WTC11 (cell line): ENCODE measurements at regions not wholly inside any gene's neighbourhood (a gene's known extent, or its start where the extent isn't known, plus 50 kb on each side); places are given as distances from the start of the nearest gene placed in this dataset.

Experiments used
- ATAC-seq: fragments of 200-7000 bp; cut with Tn5 transposase; 2 replicates; pipeline ENCODE4 v1.10.0; 2021; ENCODE audit warnings: mild to moderate bottlenecking, moderate library complexity
- CTCF ChIA-PET: fragments of 300-600 bp; sonication (Branson Sonifier 250); formaldehyde crosslinking; loops from one replicate; lab custom pipeline; 2021; ENCODE audit warnings: antibody characterized with exemption; lab: Charles Lee
- POLR2A ChIA-PET: fragments of 350-600 bp; sonication (Branson Sonifier 250); formaldehyde crosslinking; loops from one replicate; lab custom pipeline; 2021; ENCODE audit warnings: antibody characterized with exemption; lab: Charles Lee
- DNase-seq: peaks from one replicate; pipeline ENCODE4 v3.0.0; 2021; ENCODE audit warnings: low spot score
- H3K27ac Mint-ChIP-seq: 2 replicates; pipeline ENCODE4 v1.8.0; 2021; ENCODE audit warnings: mixed read lengths
- H3K27me3 Mint-ChIP-seq: 2 replicates; pipeline ENCODE4 v1.8.0; 2021; ENCODE audit warnings: low read depth, mild to moderate bottlenecking, moderate library complexity, mixed read lengths
- H3K36me3 Mint-ChIP-seq: 2 replicates; pipeline ENCODE4 v1.8.0; 2021; ENCODE audit warnings: mixed read lengths
- H3K4me1 Mint-ChIP-seq: 2 replicates; pipeline ENCODE4 v1.8.0; 2022; ENCODE audit warnings: mixed read lengths
- H3K4me3 Mint-ChIP-seq: 2 replicates; pipeline ENCODE4 v1.8.0; 2021; ENCODE audit warnings: mild to moderate bottlenecking, moderate library complexity, mixed read lengths
- H3K9me3 Mint-ChIP-seq: 2 replicates; pipeline ENCODE4 v1.8.0; 2021; ENCODE audit warnings: mixed read lengths
- CREB1 ChIP-seq: sonication (generic); formaldehyde crosslinking; IDR thresholded peaks from 2 replicates; pipeline ENCODE4 v1.8.0; 2023; ENCODE audit warnings: mild to moderate bottlenecking, missing genetic modification reagents
- ESRRA ChIP-seq: sonication (generic); formaldehyde crosslinking; IDR thresholded peaks from 2 replicates; pipeline ENCODE4 v1.8.1; 2022; ENCODE audit warnings: mild to moderate bottlenecking, missing genetic modification reagents, borderline replicate concordance
- FOXK1 ChIP-seq: sonication (generic); formaldehyde crosslinking; IDR thresholded peaks from 2 replicates; pipeline ENCODE4 v1.8.0; 2022; ENCODE audit warnings: mild to moderate bottlenecking, moderate library complexity, missing genetic modification reagents
- GABPB1 ChIP-seq: sonication (generic); formaldehyde crosslinking; IDR thresholded peaks from 2 replicates; pipeline ENCODE4 v1.8.1; 2023; ENCODE audit warnings: mild to moderate bottlenecking, missing genetic modification reagents
- KAT7 ChIP-seq: sonication (generic); formaldehyde crosslinking; IDR thresholded peaks from 2 replicates; pipeline ENCODE4 v1.8.1; 2023; ENCODE audit warnings: missing genetic modification reagents, mild to moderate bottlenecking, borderline replicate concordance
- NR1H2 ChIP-seq: sonication (generic); formaldehyde crosslinking; IDR thresholded peaks from 2 replicates; pipeline ENCODE4 v1.9.0; 2021; ENCODE audit warnings: mild to moderate bottlenecking, moderate library complexity, missing genetic modification reagents
- RORB ChIP-seq: fragments of 250-450 bp; sonication (Bioruptor Pico); IDR thresholded peaks from 2 replicates; pipeline ENCODE4 v1.9.0; 2021; ENCODE audit warnings: mild to moderate bottlenecking
- SMAD4 ChIP-seq: sonication (generic); formaldehyde crosslinking; IDR thresholded peaks from 2 replicates; pipeline ENCODE4 v1.8.0; 2022; ENCODE audit warnings: mild to moderate bottlenecking, missing genetic modification reagents
- ZNF121 ChIP-seq: sonication (generic); formaldehyde crosslinking; IDR thresholded peaks from 2 replicates; pipeline ENCODE4 v1.8.0; 2023; ENCODE audit warnings: missing genetic modification reagents
- ZNF219 ChIP-seq: sonication (generic); formaldehyde crosslinking; IDR thresholded peaks from 2 replicates; pipeline ENCODE4 v1.8.0; 2023; ENCODE audit warnings: missing genetic modification reagents, mild to moderate bottlenecking, borderline replicate concordance
- ZNF396 ChIP-seq: fragments of 250-450 bp; sonication (Bioruptor Pico); IDR thresholded peaks from 2 replicates; pipeline ENCODE4 v1.8.0; 2021; ENCODE audit warnings: mild to moderate bottlenecking, moderate library complexity, borderline replicate concordance
- TF ChIP-seq, protein P1 (sequence below): sonication (generic); formaldehyde crosslinking; IDR thresholded peaks from 2 replicates; pipeline ENCODE4 v1.8.1; 2023; ENCODE audit warnings: mild to moderate bottlenecking, missing genetic modification reagents, moderate library complexity
- TF ChIP-seq, protein P2 (sequence below): sonication (generic); formaldehyde crosslinking; conservative IDR thresholded peaks from 2 replicates; pipeline ENCODE4 v1.8.1; 2022; ENCODE audit warnings: mild to moderate bottlenecking, missing genetic modification reagents
- TF ChIP-seq, protein P3 (sequence below): fragments of 250-450 bp; sonication (Bioruptor Pico); IDR thresholded peaks from 2 replicates; pipeline ENCODE4 v1.9.0; 2021; ENCODE audit warnings: mild to moderate bottlenecking
- TF ChIP-seq, protein P4 (sequence below): sonication (generic); formaldehyde crosslinking; IDR thresholded peaks from 2 replicates; pipeline ENCODE4 v1.8.0; 2023; ENCODE audit warnings: missing genetic modification reagents
- TF ChIP-seq, protein P5 (sequence below): fragments of 250-450 bp; sonication (Bioruptor Pico); IDR thresholded peaks from 2 replicates; pipeline ENCODE4 v2.1.2; 2022; ENCODE audit warnings: mild to moderate bottlenecking, moderate library complexity
- TF ChIP-seq, protein P6 (sequence below): sonication (generic); formaldehyde crosslinking; conservative IDR thresholded peaks from 2 replicates; pipeline ENCODE4 v1.8.1; 2023; ENCODE audit warnings: mild to moderate bottlenecking, low read depth, missing genetic modification reagents, moderate library complexity
- TF ChIP-seq, protein P7 (sequence below): fragments of 250-450 bp; sonication (Bioruptor Pico); IDR thresholded peaks from 2 replicates; pipeline ENCODE4 v1.9.0; 2021; ENCODE audit warnings: mild to moderate bottlenecking, borderline replicate concordance

DNA sequence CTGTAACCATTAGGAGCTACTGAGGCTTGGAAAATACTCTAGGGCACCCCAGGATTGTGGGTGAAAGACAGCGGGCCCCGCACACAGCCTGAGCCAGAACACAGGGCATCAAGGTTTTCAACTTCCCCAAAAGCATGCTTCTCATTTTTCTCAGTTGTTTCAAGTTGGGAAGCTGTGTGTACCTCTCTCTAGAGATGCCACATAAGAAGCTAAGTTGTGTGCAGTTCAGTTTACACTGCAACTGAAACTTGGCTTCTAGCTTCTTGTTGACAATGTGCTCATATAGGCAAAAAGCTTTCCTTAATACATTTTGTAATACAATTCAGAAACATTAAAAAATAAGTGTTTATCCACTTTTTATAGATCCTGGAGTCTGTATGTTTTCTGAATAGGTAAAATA lies 88.1 kb upstream of the PTPRR start:
- H3K4me1 Mint-ChIP-seq = 0 out of 2 replicates have a peak, but pooled peaks cover 3% of the 10 kb centered on the region
- H3K27ac Mint-ChIP-seq = no peak overlapping the region
- no peaks in the 10 kb centered on the region for H3K27me3 Mint-ChIP-seq
- no peaks in the 10 kb centered on the region for H3K9me3 Mint-ChIP-seq
- ChIA-PET POLR2A (no interaction called here), CTCF (no interaction called here)
- no peaks in the 10 kb centered on the region for H3K36me3 Mint-ChIP-seq
- DNase-seq (no peak), ATAC-seq (no peak)
- H3K4me3 Mint-ChIP-seq = no peak overlapping the region
- TF ChIP-seq ZNF121 (no peak), CREB1 (CRISPR knock-in tag) (no peak)
- TF ChIP-seq, protein P1, sequence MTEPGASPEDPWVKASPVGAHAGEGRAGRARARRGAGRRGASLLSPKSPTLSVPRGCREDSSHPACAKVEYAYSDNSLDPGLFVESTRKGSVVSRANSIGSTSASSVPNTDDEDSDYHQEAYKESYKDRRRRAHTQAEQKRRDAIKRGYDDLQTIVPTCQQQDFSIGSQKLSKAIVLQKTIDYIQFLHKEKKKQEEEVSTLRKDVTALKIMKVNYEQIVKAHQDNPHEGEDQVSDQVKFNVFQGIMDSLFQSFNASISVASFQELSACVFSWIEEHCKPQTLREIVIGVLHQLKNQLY (CRISPR knock-in tag) = no peak
- TF ChIP-seq, protein P2, sequence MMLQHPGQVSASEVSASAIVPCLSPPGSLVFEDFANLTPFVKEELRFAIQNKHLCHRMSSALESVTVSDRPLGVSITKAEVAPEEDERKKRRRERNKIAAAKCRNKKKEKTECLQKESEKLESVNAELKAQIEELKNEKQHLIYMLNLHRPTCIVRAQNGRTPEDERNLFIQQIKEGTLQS (CRISPR knock-in tag) = no peak
- TF ChIP-seq, protein P3, sequence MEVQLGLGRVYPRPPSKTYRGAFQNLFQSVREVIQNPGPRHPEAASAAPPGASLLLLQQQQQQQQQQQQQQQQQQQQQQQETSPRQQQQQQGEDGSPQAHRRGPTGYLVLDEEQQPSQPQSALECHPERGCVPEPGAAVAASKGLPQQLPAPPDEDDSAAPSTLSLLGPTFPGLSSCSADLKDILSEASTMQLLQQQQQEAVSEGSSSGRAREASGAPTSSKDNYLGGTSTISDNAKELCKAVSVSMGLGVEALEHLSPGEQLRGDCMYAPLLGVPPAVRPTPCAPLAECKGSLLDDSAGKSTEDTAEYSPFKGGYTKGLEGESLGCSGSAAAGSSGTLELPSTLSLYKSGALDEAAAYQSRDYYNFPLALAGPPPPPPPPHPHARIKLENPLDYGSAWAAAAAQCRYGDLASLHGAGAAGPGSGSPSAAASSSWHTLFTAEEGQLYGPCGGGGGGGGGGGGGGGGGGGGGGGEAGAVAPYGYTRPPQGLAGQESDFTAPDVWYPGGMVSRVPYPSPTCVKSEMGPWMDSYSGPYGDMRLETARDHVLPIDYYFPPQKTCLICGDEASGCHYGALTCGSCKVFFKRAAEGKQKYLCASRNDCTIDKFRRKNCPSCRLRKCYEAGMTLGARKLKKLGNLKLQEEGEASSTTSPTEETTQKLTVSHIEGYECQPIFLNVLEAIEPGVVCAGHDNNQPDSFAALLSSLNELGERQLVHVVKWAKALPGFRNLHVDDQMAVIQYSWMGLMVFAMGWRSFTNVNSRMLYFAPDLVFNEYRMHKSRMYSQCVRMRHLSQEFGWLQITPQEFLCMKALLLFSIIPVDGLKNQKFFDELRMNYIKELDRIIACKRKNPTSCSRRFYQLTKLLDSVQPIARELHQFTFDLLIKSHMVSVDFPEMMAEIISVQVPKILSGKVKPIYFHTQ (CRISPR knock-in tag) = no peak
- TF ChIP-seq, all 79 proteins: peak for 0

DNA sequence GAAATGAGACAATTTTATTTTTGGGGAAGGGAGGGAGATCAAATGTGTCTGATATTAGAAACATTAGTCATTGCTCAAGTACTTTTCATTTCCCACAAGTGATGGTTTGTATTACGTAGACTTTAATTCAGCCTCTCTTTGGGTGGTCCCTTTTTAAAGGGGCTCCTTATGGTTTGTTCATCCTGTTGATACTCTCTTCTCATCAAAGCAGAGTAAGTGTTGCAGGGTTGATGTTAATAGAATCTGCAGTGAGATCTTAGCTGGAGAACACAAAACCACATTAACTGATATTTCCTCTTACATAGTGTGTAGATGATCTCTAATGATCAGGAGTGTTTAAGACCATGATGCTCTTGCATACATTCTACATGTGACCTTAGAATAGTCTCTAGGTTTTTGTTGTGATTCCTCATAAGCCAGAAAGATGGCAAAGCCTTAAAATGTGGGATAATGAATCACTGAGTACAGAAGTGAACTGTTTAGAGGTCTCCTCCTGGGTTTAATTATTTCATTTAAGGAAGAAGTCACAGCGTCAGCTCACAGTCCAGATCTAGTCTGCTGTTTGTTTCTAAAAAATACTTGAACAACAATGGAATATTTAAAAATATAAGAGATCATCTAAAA lies 87.4 kb upstream of the PTPRR start:
- POLR2A ChIA-PET = no interaction called here
- 0 out of 2 replicates have a peak, but pooled peaks cover 3% of the 10 kb centered on the region for H3K4me1 Mint-ChIP-seq
- no peak overlapping the region for H3K27ac Mint-ChIP-seq
- no peak overlapping the region for H3K4me3 Mint-ChIP-seq
- no peak for TF ChIP-seq SMAD4
- no peak for TF ChIP-seq GABPB1 (CRISPR knock-in tag)
- no peak for TF ChIP-seq NR1H2 (CRISPR knock-in tag)
- TF ChIP-seq, protein P4, sequence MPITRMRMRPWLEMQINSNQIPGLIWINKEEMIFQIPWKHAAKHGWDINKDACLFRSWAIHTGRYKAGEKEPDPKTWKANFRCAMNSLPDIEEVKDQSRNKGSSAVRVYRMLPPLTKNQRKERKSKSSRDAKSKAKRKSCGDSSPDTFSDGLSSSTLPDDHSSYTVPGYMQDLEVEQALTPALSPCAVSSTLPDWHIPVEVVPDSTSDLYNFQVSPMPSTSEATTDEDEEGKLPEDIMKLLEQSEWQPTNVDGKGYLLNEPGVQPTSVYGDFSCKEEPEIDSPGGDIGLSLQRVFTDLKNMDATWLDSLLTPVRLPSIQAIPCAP (CRISPR knock-in tag) = no peak
- TF ChIP-seq, protein P5, sequence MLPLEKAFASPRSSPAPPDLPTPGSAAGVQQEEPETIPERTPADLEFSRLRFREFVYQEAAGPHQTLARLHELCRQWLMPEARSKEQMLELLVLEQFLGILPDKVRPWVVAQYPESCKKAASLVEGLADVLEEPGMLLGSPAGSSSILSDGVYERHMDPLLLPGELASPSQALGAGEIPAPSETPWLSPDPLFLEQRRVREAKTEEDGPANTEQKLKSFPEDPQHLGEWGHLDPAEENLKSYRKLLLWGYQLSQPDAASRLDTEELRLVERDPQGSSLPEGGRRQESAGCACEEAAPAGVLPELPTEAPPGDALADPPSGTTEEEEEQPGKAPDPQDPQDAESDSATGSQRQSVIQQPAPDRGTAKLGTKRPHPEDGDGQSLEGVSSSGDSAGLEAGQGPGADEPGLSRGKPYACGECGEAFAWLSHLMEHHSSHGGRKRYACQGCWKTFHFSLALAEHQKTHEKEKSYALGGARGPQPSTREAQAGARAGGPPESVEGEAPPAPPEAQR = no peak
- TF ChIP-seq, protein P6, sequence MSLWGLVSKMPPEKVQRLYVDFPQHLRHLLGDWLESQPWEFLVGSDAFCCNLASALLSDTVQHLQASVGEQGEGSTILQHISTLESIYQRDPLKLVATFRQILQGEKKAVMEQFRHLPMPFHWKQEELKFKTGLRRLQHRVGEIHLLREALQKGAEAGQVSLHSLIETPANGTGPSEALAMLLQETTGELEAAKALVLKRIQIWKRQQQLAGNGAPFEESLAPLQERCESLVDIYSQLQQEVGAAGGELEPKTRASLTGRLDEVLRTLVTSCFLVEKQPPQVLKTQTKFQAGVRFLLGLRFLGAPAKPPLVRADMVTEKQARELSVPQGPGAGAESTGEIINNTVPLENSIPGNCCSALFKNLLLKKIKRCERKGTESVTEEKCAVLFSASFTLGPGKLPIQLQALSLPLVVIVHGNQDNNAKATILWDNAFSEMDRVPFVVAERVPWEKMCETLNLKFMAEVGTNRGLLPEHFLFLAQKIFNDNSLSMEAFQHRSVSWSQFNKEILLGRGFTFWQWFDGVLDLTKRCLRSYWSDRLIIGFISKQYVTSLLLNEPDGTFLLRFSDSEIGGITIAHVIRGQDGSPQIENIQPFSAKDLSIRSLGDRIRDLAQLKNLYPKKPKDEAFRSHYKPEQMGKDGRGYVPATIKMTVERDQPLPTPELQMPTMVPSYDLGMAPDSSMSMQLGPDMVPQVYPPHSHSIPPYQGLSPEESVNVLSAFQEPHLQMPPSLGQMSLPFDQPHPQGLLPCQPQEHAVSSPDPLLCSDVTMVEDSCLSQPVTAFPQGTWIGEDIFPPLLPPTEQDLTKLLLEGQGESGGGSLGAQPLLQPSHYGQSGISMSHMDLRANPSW = no peak
- TF ChIP-seq ESRRA = no peak
- TF ChIP-seq ZNF396 = no peak
- TF ChIP-seq KAT7 (CRISPR knock-in tag) = no peak
- TF ChIP-seq FOXK1 = no peak
- TF ChIP-seq RORB (CRISPR knock-in tag) = no peak
- TF ChIP-seq, protein P7, sequence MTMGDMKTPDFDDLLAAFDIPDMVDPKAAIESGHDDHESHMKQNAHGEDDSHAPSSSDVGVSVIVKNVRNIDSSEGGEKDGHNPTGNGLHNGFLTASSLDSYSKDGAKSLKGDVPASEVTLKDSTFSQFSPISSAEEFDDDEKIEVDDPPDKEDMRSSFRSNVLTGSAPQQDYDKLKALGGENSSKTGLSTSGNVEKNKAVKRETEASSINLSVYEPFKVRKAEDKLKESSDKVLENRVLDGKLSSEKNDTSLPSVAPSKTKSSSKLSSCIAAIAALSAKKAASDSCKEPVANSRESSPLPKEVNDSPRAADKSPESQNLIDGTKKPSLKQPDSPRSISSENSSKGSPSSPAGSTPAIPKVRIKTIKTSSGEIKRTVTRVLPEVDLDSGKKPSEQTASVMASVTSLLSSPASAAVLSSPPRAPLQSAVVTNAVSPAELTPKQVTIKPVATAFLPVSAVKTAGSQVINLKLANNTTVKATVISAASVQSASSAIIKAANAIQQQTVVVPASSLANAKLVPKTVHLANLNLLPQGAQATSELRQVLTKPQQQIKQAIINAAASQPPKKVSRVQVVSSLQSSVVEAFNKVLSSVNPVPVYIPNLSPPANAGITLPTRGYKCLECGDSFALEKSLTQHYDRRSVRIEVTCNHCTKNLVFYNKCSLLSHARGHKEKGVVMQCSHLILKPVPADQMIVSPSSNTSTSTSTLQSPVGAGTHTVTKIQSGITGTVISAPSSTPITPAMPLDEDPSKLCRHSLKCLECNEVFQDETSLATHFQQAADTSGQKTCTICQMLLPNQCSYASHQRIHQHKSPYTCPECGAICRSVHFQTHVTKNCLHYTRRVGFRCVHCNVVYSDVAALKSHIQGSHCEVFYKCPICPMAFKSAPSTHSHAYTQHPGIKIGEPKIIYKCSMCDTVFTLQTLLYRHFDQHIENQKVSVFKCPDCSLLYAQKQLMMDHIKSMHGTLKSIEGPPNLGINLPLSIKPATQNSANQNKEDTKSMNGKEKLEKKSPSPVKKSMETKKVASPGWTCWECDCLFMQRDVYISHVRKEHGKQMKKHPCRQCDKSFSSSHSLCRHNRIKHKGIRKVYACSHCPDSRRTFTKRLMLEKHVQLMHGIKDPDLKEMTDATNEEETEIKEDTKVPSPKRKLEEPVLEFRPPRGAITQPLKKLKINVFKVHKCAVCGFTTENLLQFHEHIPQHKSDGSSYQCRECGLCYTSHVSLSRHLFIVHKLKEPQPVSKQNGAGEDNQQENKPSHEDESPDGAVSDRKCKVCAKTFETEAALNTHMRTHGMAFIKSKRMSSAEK (CRISPR knock-in tag) = no peak
- TF ChIP-seq ZNF219 (CRISPR knock-in tag) = no peak
- CTCF ChIA-PET = no interaction called here
- no peaks in the 10 kb centered on the region for H3K27me3 Mint-ChIP-seq
- ATAC-seq (no peak), DNase-seq (no peak)
- H3K9me3 Mint-ChIP-seq = no peaks in the 10 kb centered on the region
- no peaks in the 10 kb centered on the region for H3K36me3 Mint-ChIP-seq
